ENCODE measurements at regions not wholly inside any gene's neighbourhood (a gene's known extent, or its start where the extent isn't known, plus 50 kb on each side); places are given as distances from the start of the nearest gene placed in this dataset.

DNA sequence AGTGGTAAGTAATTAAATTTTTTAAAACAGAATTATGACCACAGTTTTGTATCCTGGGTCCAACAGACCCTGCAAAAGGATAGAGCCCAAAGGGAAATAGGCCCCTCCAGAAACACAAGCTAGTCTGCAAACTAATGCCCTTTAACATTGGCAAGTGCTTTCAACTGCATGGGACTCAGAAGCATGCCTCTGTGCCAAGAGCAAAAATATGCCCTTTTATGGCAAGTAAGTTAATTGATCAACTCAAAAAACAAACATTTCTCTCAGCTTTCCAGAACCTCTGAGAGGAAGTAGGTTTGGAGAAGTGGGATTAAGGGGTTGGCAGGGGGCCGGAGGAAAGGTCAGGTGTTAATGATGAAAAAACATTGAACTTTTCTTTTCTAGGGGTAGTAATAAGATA is 186.6 kb upstream of the PRSS1 start:
- TF ChIP-seq RAD21 (IDR thresholded peaks at IDR 0.05; ENCODE audit: low read length) (no peak), CTCF (conservative IDR thresholded peaks at IDR 0.05; ENCODE audit: low read depth, low read length) (no peak), RFX5 (IDR thresholded peaks at IDR 0.05; ENCODE audit: low read depth, low read length) (no peak), USF2 (IDR thresholded peaks at IDR 0.05; ENCODE audit: low read depth, low read length) (no peak), POLR2A (IDR thresholded peaks at IDR 0.05; ENCODE audit: low read depth, low read length) (no peak), MAZ (IDR thresholded peaks at IDR 0.05; ENCODE audit: borderline replicate concordance, low read depth, low read length) (no peak), RCOR1 (IDR thresholded peaks at IDR 0.05; ENCODE audit: insufficient replicate concordance, low read length) (no peak), CEBPB (IDR thresholded peaks at IDR 0.05; ENCODE audit: low read depth, low read length) (no peak), NFE2L2 (IDR thresholded peaks at IDR 0.05; ENCODE audit: low read depth, low read length) (no peak), SMC3 (IDR thresholded peaks at IDR 0.05; ENCODE audit: low read depth, low read length) (no peak)
